Common myeloid progenitor, CD34-positive (primary cell): ENCODE measurements at regions not wholly inside any gene's neighbourhood (a gene's known extent, or its start where the extent isn't known, plus 50 kb on each side); places are given as distances from the start of the nearest gene placed in this dataset.

Experiments used
- CTCF ChIA-PET: fragments of 350-600 bp; sonication (Branson Sonifier 250); formaldehyde crosslinking; loops from one replicate; lab custom pipeline; 2021; ENCODE audit warnings: antibody characterized with exemption; lab: Charles Lee
- POLR2A ChIA-PET: fragments of 350-600 bp; sonication (Branson Sonifier 250); formaldehyde crosslinking; loops from one replicate; lab custom pipeline; 2021; ENCODE audit warnings: antibody characterized with exemption; lab: Charles Lee
- DNase-seq, 3 donors: peaks; one replicate each; pipeline versions ENCODE4 v3.0.0 to v3.0.0-alpha.2; 2013
- H3K27ac ChIP-seq, 2 experiments: 1 replicate in 1 of 2; 2 replicates in 1 of 2; pipeline ENCODE4 v1.7.0; 2013; ENCODE audit warnings: inconsistent platforms in 2 of 2, low read length in 2 of 2, mild to moderate bottlenecking in 2 of 2, low read depth in 1 of 2, moderate library complexity in 1 of 2; ENCODE audit not compliant: severe bottlenecking in 2 of 2, insufficient read depth in 1 of 2, poor library complexity in 1 of 2
- H3K27me3 ChIP-seq, 5 experiments: replicated peaks in 2 of 5; 1 replicate in 3 of 5; 2 replicates in 2 of 5; pipeline versions ENCODE4 v1.6.1 to v1.7.0; 2013; ENCODE audit warnings: low read length in 4 of 5, mild to moderate bottlenecking in 2 of 5, moderate library complexity in 2 of 5, inconsistent platforms in 1 of 5; ENCODE audit not compliant: insufficient read depth in 5 of 5, control insufficient read depth in 4 of 5
- H3K36me3 ChIP-seq, 4 experiments: 1 replicate in 2 of 4; 2 replicates in 2 of 4; pipeline versions ENCODE4 v1.6.1 to v1.7.0; 2013; ENCODE audit warnings: low read length in 3 of 4, control low read depth in 1 of 4, mild to moderate bottlenecking in 1 of 4; ENCODE audit not compliant: control insufficient read depth in 4 of 4, insufficient read depth in 4 of 4
- H3K4me1 ChIP-seq, 4 experiments: 1 replicate in 3 of 4; 2 replicates in 1 of 4; pipeline versions ENCODE4 v1.6.1 to v1.7.1; 2013; ENCODE audit warnings: low read length in 3 of 4, mild to moderate bottlenecking in 3 of 4, control low read depth in 1 of 4, inconsistent platforms in 1 of 4, moderate library complexity in 1 of 4; ENCODE audit not compliant: control insufficient read depth in 4 of 4, insufficient read depth in 4 of 4; ENCODE audit errors: control extremely low read depth in 1 of 4
- H3K4me3 ChIP-seq, 7 experiments: 1 replicate in 4 of 7; 2 replicates in 3 of 7; pipeline versions ENCODE4 v1.5.1 to v1.7.0; 2013; ENCODE audit warnings: mild to moderate bottlenecking in 7 of 7, low read length in 6 of 7, moderate library complexity in 6 of 7, inconsistent platforms in 2 of 7, low read depth in 2 of 7, control low read depth in 1 of 7; ENCODE audit not compliant: insufficient read depth in 4 of 7, control insufficient read depth in 1 of 7; ENCODE audit errors: extremely low read depth in 1 of 7
- H3K9me3 ChIP-seq, 5 experiments: 1 replicate in 4 of 5; 2 replicates in 1 of 5; pipeline versions ENCODE4 v1.6.1 to v1.7.1; 2013; ENCODE audit warnings: low read length in 4 of 5, mild to moderate bottlenecking in 2 of 5, inconsistent platforms in 1 of 5, low read depth in 1 of 5, moderate library complexity in 1 of 5; ENCODE audit not compliant: control insufficient read depth in 4 of 5, insufficient read depth in 2 of 5; ENCODE audit errors: control extremely low read depth in 1 of 5
- WGBS: methylation state at CpG from one replicate; pipeline ENCODE4 v1.1.5; 2013; ENCODE audit not compliant: insufficient coverage; 5-methylcytosine and 5-hydroxymethylcytosine counted together

GRCh38 chr1:187465441-187465840 lies 636.7 kb downstream of the PLA2G4A start:
- peaks cover 0 to 10% (median 0%) of the 10 kb centered on the region in 5 experiments for H3K9me3 ChIP-seq
- no peak overlapping the region for H3K4me3 ChIP-seq
- POLR2A ChIA-PET: no interaction called here
- H3K27me3 ChIP-seq: no peaks in the 10 kb centered on the region
- no peak for DNase-seq
- no peaks in the 10 kb centered on the region for H3K4me1 ChIP-seq
- CTCF ChIA-PET: interaction anchor here (1.0 kb wide), 1 partner anchor 13 kb away, joined by 4 read pairs; no protein-coding TSS in a partner anchor
- H3K27ac ChIP-seq: no peak overlapping the region
- 50% methylated on average over 2 of the region's 2 CpGs for WGBS
- H3K36me3 ChIP-seq: no peaks in the 10 kb centered on the region

DNA sequence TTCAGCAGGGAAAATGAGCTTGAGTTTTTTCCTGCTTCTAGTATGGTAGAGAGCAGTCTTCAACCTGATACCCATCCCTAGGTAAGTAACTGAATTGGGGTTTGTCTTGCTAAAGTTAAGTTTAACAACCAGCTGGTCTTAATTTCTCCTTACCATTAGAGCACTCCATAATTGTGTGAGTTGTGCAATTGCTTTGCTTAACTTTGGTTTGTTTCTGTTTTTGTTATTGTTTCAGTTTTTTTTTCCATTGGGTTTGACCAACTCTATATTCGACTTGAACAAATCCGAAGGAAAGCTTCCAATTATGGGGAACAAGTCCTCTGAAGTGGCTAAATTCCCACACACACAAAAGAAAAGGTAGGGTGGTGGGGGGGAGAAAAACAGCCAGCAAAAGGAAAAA lies 641.1 kb downstream of the PLA2G4A start:
- H3K4me3 ChIP-seq: no peak overlapping the region
- no peaks in the 10 kb centered on the region for H3K4me1 ChIP-seq
- ChIA-PET CTCF (no interaction called here), POLR2A (no interaction called here)
- no peak for DNase-seq
- no peak overlapping the region for H3K27ac ChIP-seq
- peaks cover 0 to 4% (median 0%) of the 10 kb centered on the region in 5 experiments for H3K9me3 ChIP-seq
- no CpG with 5 or more reads among the region's 2 CpGs for WGBS
- no peaks in the 10 kb centered on the region for H3K36me3 ChIP-seq
- H3K27me3 ChIP-seq: no peaks in the 10 kb centered on the region

DNA sequence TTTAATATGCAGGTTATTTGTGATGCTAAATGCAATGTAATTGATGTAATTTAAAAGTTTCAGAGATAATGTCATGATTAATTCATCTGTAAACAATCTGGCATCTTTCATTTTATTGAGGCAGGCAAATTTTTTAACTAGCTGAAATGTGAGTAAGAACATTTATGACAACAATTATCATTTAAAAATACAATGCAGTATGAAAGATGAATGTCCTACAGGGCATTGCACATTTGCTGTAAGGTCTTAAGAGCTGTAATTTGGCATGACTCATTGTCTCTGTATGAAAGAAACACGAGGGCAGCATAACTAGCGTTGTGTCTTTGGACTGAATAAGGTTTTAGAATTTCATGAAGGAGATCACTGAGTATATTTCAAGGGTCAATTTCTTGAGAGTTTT lies 642.8 kb downstream of the PLA2G4A start:
- WGBS: 92% methylated on average over 2 of the region's 2 CpGs
- ChIA-PET POLR2A (no interaction called here), CTCF (no interaction called here)
- Histone ChIP-seq H3K27ac (no peak overlapping the region), H3K4me1 (no peaks in the 10 kb centered on the region), H3K36me3 (no peaks in the 10 kb centered on the region), H3K4me3 (no peak overlapping the region), H3K27me3 (no peaks in the 10 kb centered on the region), H3K9me3 (no peaks in the 10 kb centered on the region)
- no peak for DNase-seq

DNA sequence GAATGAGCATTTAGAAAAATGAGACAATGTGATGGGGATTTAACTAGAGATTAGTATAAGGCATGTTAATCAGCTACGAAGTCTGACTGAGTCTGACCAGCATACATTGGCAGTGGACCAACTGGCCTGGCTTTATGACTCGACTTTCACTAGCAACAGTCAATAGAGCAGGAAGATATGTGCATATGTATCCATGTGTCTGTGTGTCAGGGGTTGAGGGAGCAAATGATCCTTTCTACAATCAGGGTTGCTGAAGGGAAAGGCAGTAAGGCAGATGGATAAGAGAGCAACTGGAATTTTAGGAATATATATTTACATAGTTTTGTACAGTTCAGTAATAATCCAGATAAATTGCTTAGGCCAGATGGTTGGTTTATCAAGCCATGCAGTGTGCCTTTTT lies 645.6 kb downstream of the PLA2G4A start:
- Histone ChIP-seq H3K36me3 (no peaks in the 10 kb centered on the region), H3K4me3 (no peak overlapping the region), H3K27me3 (no peaks in the 10 kb centered on the region), H3K9me3 (no peaks in the 10 kb centered on the region), H3K4me1 (no peaks in the 10 kb centered on the region), H3K27ac (no peak overlapping the region)
- CTCF ChIA-PET: no interaction called here
- no peak for DNase-seq
- WGBS: 79% methylated on average over 2 of the region's 2 CpGs
- POLR2A ChIA-PET: no interaction called here

DNA sequence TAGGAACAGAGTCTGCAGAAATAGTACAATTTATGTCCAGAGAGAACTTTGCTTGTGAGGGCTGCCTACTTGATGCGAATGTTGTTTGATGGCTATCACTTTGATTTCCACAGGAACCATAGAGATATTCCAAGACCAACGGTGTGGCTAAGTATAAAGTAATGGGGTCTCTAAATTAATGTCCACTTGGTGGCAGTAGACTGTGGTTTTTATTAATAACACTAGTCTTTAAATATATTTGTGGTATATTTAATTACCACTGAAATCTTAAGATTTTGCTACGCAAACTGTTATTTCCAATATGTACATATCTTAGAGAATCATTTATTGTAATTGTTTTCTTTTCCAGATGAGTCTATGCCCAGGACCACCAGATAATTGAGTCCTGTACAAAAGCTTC lies 647.9 kb downstream of the PLA2G4A start:
- no peak for DNase-seq
- ChIA-PET CTCF (interaction anchor here (0.9 kb wide), 1 partner anchor 14 kb away, joined by 3 read pairs; no protein-coding TSS in a partner anchor), POLR2A (no interaction called here)
- Histone ChIP-seq H3K4me1 (no peaks in the 10 kb centered on the region), H3K36me3 (no peaks in the 10 kb centered on the region), H3K27me3 (no peaks in the 10 kb centered on the region), H3K4me3 (no peak overlapping the region), H3K27ac (no peak overlapping the region), H3K9me3 (no peaks in the 10 kb centered on the region)
- 83% methylated on average over 1 of the region's 3 CpGs for WGBS

DNA sequence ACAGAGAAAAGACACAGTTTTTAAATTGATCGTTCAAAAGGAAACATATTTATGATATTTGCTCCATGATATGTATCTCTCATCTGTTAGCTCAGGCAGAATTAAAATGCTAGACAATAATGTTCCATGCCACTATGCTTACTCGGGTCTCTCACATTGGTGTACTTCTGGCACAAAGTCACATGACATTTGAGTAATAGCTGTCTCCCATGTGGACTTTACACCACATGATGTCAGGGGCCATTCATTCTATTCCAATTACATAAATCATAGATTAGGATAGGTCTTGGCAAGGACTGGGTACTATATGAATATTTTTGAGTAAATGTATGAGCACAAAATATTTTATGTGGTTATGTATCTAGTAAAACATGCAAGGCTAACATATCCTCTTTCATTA lies 648.4 kb downstream of the PLA2G4A start:
- WGBS: 100% methylated on average over 1 of the region's 2 CpGs
- H3K27me3 ChIP-seq: no peaks in the 10 kb centered on the region
- H3K4me3 ChIP-seq: no peak overlapping the region
- ChIA-PET CTCF (interaction anchor here (0.9 kb wide), 1 partner anchor 13 kb away, joined by 3 read pairs; no protein-coding TSS in a partner anchor), POLR2A (no interaction called here)
- H3K9me3 ChIP-seq: no peaks in the 10 kb centered on the region
- DNase-seq: no peak
- H3K27ac ChIP-seq: no peak overlapping the region
- no peaks in the 10 kb centered on the region for H3K4me1 ChIP-seq
- no peaks in the 10 kb centered on the region for H3K36me3 ChIP-seq

DNA sequence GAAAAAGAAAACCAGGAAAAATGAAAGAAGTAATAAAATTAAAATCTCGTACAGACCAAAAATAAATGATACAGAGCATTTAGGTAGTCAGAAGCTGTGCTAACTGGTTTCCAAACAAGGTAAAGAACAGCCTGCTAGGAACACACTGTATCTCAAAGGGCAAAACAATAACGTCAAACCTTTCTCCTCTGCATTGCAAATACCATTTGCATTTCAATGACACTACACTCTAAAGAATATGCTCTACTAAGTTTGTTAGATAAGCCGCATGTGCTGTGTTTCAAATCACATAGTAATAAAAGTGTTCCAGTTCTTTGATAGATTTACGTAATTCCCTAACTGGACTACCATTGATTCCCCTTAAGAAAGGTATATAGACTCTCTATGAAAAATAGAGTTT lies 648.8 kb downstream of the PLA2G4A start:
- no peaks in the 10 kb centered on the region for H3K36me3 ChIP-seq
- CTCF ChIA-PET: interaction anchor here (0.9 to 1.0 kb wide), 2 partner anchors 12 to 13 kb away, joined by 3 to 4 read pairs; no protein-coding TSS in a partner anchor
- POLR2A ChIA-PET: no interaction called here
- no peaks in the 10 kb centered on the region for H3K4me1 ChIP-seq
- no peak for DNase-seq
- no peaks in the 10 kb centered on the region for H3K27me3 ChIP-seq
- WGBS: no CpG with 5 or more reads among the region's 4 CpGs
- H3K4me3 ChIP-seq: no peak overlapping the region
- H3K9me3 ChIP-seq: no peaks in the 10 kb centered on the region
- no peak overlapping the region for H3K27ac ChIP-seq
